GM19099 (cell line): ENCODE measurements at regions not wholly inside any gene's neighbourhood (a gene's known extent, or its start where the extent isn't known, plus 50 kb on each side); places are given as distances from the start of the nearest gene placed in this dataset.

Experiments
- POLR2A ChIP-seq: IDR thresholded peaks from 3 replicates; pipeline ENCODE4 v1.6.1; 2011; ENCODE audit warnings: low read depth; ENCODE audit not compliant: insufficient read length; ENCODE audit errors: extremely low read depth

DNA sequence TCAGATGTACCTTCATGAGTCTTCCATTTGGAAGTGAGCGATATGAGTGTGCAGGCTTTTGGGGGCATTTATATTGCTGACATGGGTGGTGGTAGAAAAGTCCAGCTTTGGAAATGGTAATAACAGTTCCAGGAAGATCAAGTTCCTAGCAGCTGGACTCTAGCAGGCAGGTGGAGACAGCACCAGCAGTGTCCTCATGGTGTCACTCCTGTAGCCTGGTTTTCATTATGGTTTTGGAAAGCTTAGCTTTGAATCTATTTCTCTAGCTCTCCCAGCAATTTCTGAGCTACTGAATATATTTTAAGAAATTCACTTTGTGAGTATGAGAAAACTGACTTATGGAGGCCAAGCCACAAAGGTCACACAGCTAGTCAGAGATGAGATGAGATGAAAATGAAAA is 523.2 kb upstream of the HTR2A start:
- no peak for TF ChIP-seq POLR2A

DNA sequence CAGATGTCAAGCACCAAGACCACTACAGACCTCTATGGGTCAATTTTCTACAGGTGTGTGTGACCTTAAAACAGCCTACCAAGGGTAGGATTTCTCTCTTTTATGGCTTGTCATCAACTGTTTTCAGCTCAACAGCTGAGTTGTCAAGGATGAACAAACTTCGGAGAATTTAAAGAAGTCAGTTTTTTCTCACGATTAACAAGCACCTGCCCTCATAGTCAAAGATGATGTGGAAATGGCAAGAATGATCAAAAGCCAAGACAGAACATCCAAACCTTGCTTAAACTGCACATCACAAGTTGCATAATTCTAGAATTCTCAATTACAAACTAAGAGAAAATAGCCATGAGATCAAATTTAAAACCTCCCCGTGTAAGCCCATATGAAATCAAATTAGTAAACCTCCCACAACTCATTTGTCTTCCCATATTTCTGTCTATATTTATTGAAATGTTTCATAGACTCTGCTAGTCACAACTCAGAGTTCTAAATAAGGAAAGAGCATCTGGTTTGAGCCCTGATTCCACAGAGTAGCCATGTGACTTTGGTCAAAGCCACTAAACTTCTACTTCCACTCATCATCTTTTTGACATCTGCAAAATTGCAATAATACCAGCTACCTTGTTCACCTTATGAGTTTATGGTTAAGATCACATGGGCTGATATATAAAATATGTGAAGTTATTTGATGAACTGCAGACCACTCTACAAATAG is 521.5 kb upstream of the HTR2A start:
- no peak for TF ChIP-seq POLR2A

GRCh38 chr13:47417485-47417884 is 520.6 kb upstream of the HTR2A start:
- no peak for TF ChIP-seq POLR2A

GRCh38 chr13:47415048-47415447 is 518.2 kb upstream of the HTR2A start:
- no peak for TF ChIP-seq POLR2A

DNA sequence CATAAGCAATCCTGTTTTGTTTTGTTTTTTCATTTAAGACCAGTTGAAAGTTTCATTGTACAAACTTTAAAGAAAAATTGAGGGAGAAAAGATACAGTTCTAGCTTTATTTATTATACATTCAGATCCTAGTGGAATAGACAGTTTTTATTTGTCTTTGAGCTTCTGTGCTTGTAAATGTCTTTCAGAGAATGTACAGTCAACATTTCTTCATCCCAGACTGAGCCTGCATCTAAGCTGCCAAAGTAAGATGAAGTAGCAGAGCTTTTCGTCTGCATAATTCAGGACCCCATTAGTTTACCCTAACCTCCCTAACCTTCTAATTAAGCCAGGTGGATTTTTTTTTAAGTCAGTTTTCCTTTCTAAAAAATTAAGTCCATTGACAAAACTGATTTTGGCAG is 516.7 kb upstream of the HTR2A start:
- TF ChIP-seq POLR2A: no peak

DNA sequence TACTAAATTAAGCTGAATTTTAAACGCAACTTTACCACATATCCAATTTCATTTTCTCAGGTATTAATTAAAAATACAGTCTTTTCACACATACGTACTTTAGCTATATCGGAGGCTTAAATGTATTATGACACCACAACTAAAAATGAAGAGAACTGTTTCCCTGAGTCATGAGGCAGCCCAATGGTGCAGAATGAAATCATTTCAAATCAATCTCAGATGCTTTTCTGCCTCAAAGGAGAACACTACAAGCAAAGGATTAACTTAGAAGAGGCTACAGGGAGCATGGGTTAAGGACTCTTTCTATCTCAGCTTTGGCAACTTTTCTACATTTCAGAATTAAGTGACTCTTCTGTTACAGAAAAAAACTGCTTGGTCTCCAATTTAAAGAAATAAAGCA is 516.3 kb upstream of the HTR2A start:
- no peak for TF ChIP-seq POLR2A

DNA sequence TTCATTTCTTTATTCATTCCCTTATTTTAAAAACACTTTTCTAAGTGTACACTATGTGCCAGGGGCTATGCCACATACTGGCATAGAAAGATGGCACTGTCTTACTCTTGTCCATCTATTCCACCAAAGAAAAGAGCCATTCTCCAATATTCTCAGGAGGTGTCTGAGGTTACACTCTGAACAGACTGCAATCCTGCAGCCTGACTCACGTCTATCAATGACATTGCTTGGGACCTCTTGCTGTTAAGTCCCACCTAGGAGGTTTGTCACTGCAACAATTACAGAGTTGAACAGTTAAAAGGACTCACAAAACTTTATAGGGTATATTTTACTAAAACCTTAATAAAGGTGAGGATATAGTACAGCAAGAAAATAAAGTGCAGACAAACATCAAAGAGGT is 512.9 kb upstream of the HTR2A start:
- TF ChIP-seq POLR2A: no peak

DNA sequence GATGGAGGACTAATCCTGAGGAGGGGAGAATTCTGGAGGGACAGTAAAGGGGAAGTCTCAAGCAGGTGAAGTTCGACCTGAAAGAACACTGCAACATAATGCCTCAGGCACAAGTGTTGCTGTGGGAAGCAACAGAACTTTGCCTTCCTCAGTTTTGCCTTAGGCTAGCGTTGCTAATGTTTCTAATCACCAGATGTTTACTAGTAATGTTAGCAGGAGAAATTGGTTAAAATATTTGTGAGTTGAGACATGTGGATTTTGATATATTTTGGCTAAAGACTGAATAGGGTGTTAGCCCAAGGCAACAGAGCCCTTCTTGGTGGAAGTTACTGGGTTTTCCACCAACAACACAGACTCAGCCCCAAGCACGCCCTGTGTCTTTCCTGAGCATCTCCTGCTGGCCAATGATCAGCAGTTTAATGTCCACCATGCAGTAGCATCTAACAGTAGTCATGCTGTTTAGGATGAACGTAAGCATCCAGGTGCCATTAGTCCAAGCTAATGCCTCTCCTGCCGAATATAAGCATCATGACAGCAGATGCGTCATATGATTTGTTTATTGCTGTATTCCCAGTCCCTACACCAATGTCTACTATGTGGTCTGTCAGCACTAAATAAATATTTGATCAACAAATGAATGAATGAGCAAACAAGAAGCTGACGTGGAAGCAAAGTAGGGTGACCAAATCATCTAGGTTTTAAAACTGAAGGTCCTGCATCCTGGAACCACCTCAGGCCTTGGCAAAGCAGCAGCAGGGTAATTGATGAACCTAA is 511.9 kb upstream of the HTR2A start:
- no peak for TF ChIP-seq POLR2A

DNA sequence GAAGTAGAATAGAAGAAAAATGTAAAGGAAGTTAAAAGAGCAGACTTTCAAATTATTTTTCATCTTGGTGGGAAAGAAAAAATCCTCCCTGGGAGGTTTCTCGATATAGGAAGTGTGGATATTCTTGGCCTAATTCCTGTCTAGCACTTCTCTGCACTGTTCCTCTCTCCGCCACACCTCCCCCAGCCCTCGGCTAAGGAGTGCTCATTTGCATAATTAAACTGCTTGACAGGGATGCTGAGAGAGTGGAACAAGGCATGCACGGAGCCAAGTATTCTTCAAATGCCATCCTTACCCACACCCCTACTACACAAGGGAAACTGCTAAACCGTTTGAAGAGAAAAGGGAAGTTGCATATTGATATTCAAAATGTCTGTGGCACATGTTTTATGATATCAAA is 511.0 kb upstream of the HTR2A start:
- TF ChIP-seq POLR2A: no peak

DNA sequence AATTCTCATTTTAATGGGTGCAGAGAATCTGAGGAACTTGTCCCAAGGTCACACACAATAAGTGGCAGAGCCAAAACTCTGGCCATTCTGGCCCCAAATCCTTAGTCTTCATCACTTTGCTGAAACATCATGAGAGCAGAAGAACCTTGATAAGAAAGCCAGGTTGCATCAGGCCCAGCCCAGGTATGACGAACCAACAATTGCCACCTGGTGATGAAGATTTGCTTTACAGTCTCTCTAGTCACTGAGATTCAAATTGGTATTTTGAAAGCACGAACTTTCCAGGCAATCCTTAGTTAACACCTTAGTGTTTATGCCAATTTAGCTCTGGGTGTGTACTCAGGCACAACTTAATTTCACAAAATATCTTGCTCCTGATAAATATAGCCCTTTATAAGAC is 502.7 kb upstream of the HTR2A start:
- no peak for TF ChIP-seq POLR2A

DNA sequence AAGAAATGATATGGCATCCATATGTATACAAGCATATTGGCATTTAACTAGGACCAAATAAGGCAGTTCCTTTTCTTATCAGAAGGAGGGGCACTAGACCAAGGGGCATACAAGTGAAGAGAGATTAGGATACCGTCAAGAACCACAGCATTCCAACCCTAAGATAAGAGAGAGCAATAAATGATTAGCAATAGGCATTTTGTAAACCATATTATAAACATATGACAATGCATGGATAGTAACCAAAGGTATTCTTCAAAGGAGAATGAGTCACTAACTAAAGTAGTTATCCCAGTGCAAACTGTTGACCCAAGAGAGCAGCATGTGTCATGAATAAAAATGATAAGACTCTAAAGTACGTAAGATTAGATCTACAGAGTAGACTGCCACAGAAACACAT is 500.9 kb upstream of the HTR2A start:
- TF ChIP-seq POLR2A: no peak

- no peak for TF ChIP-seq POLR2A
Measured at GRCh38 chr13:47396915-47397314, 500.1 kb upstream of the HTR2A start.

- TF ChIP-seq POLR2A: no peak
Measured at GRCh38 chr13:47374741-47375140, 477.9 kb upstream of the HTR2A start.

DNA sequence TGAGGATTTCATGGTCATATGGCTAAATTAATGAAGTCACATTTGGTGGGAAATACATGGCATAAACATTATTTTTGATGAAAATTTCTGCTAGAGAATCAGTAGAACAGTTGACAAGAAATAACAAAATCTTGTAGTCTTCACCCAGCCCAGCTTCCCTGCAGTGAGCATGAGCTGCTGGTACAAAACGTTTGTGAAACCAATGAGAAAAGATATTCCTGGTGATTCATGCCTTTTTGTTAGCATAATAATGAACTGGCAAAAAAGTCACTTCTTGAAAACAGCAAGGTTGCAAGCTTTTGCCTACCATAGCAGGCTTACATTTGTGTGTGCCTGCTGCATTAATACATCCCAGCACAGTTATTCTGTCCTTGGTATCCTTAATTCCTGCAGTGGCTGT is 475.9 kb upstream of the HTR2A start:
- TF ChIP-seq POLR2A: no peak

DNA sequence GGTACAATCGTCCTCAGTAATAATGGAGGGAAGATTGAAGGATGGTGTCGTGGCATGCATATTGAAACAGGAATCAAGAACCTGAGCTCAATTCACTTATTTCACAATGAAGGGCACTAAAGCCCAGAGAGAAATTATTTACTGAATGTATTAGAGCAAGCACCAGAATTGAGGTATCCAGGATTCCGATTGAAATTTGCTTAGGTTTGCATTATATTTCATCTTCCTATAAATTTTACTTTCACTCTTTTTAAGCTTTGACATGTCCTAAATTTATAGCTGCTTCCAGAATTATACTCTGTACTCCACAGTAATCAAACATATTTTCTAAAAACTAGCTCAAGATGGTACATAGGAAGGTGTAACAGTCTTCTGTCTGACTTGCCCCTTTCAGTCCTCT is 454.9 kb upstream of the HTR2A start:
- TF ChIP-seq POLR2A: no peak

DNA sequence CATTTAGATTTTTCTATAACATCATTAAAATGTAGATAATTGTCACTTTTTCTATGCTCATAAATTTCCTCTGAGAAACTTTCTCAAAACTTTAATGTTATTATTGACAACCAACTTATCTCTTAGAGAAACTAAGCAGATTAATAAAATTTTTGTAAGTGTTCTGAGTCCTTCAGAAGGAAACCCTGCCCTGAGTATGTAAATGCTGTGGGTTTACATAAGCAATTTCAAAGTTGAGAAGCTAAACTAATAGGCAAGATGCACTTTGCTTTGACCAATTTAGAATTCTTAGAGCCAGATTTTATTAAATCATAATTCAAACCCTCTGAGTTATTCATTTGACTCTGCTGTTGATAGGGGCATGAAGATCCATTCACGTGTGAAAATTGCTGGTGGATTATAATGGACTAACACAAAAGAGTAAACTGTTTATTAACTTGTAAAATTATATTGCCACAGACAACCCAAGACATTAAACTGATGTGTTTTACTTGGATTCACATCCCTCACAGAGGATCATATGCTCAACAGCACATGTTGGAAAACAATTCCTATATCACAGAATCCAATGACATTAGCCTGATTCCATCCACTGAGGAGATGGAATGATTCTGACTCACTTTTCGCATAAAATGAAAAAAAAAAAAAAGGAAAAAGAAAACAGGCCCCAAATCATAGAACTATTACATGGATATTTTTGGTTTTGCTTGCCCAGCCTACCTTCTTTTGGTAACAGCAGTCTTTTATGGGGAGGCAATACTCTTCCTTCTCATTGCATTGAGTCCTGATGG is 453.7 kb upstream of the HTR2A start:
- no peak for TF ChIP-seq POLR2A
